Hematopoietic multipotent progenitor cell treated with erythropoietin and hydrocortisone succinate and interleukin-3 and kit ligand, for 17 days (in vitro differentiated cells): ENCODE measurements at regions not wholly inside any gene's neighbourhood (a gene's known extent, or its start where the extent isn't known, plus 50 kb on each side); places are given as distances from the start of the nearest gene placed in this dataset.

Experiments
- DNase-seq: peaks from one replicate; pipeline ENCODE4 v3.0.0-alpha.2; 2015; ENCODE audit warnings: low spot score

- no peak for DNase-seq
Observed at GRCh38 chr5:93320920-93321445, 260.0 kb downstream of the NR2F1-AS1 start.

GRCh38 chr5:93313672-93314071, 267.3 kb downstream of the NR2F1-AS1 start:
- DNase-seq = no peak

- DNase-seq = no peak
Observed at GRCh38 chr5:93311881-93312280, 269.1 kb downstream of the NR2F1-AS1 start.

- DNase-seq = no peak
Observed at GRCh38 chr5:93307557-93307956, 273.5 kb downstream of the NR2F1-AS1 start.

DNA sequence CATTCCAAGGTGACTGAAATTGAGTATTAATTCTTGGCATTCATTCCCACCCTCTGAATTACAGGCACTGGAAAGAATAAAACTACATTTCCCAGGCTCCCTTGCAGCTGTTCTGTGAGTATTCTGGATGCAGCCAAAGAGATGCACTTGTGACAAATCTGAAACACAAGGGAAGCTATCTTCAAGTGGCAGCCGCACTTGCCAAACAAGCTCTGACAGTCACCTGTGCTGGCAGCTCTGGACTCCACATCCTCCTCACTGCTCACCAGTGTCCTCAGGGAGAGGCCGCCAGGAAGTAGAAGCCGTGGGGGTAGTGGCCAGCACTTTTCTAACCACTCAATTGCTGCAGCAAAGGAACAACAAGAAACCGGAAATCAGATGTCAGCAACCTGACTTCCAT, 275.0 kb downstream of the NR2F1-AS1 start:
- no peak for DNase-seq

GRCh38 chr5:93304456-93305250, 276.4 kb downstream of the NR2F1-AS1 start:
- DNase-seq = no peak

- DNase-seq = no peak
Observed at GRCh38 chr5:93303291-93303691, 277.7 kb downstream of the NR2F1-AS1 start.

GRCh38 chr5:93302711-93303110, 278.3 kb downstream of the NR2F1-AS1 start:
- no peak for DNase-seq

DNA sequence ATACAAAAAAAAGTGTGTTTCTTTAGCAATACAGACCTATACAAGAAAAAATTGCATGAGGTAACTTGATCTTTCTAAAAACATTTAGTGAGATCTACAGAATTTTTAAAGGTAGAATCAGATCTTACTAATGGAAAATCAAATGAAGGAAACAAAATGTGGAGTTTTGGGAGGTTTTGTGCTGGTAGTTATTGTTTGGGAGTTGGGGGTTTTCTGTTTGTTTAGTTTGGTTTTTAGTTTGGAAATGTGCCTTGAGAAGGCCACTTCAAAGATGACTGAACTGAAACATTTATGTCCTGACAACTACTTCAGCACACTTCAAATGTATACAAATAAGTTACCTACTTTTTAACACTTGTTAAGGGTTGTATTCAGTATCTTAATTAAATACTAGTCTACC, 280.1 kb downstream of the NR2F1-AS1 start:
- DNase-seq = no peak

GRCh38 chr5:93300309-93300923, 280.6 kb downstream of the NR2F1-AS1 start:
- no peak for DNase-seq

DNA sequence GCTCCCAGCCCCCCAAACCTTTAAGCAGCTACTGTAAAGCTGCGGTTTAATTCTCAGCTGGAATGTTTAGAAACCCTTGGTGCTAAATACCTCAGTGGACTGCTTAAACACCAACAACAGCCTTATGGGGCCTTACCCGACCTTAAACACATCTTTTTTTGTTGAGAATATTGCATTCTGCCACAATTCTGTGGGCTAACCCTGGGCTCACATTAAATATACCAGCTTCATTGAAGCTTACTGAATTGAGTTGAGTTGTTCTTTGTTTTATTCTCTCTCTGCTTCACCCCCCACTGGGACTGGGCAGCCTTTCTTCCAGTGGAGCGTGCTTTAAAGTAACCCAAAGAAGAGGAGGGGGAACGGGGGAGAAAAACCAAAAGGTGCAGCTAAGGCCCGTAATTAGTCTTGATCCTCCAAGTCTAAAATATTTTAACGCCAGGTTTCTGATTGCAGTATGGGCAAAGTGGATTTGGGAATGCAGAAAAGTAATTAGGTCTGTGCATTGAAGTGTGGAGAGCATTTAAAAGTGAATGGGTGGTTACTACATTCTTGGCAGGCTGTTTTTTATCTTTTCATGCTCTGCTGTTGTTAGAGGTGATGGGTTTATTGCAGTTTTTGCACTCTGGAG, 281.2 kb downstream of the NR2F1-AS1 start:
- DNase-seq = no peak

DNA sequence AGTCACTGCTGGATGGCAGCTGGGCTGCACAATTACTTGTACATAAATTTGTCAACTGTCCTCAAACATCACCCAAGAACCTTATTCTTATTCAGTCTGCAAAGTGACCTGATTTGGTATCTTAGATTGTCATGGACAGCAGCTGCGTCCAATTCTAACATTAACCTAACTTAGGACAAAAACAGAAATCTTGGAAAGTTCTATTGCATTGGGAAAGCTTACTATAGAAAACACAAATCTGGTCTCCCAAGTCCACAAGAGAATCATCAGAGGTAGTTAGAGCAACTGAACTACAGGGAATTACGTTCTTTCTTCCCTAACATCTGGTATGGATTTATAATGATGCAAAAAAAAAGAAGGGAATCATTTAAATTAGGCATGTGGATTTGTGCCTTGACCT, 283.9 kb downstream of the NR2F1-AS1 start:
- DNase-seq = no peak

DNA sequence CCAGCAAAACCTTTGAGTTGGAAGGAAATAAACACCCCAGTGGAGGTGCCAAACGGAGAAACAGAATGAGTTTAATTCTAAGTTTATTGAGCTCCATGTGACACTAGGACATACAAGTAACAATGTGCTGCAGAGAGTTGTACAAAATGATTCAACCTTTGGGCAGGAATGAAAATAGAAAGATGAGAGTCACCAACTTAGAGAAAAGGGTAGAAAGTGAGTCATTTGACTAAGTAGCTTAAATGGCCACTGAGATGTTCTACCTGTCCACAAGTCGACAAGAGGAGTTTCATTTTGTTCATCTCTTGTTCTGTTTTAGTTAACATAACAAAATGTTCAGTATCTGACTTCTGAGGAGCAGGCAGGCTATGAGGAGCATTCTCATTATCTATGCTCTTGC, 284.7 kb downstream of the NR2F1-AS1 start:
- no peak for DNase-seq

GRCh38 chr5:93294996-93295395, 286.0 kb downstream of the NR2F1-AS1 start:
- no peak for DNase-seq

DNA sequence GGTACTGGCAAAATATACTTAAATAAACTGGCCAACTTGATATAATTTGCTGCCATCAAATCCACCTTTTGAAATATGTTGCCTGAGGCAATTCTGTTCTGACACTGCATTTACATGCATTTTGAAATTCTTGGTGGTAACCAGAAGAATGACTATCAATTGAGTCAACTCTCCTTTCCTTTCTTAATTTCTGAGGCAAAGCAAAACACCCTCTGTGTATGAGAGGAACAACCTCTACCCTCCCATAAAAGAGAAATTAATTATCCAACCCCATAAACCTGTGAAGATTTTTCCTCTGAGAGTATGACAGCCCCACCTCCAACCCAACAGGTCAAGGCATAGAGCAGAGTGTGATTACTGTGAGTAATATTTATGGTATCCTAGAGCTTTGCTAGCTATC, 286.8 kb downstream of the NR2F1-AS1 start:
- DNase-seq = no peak

DNA sequence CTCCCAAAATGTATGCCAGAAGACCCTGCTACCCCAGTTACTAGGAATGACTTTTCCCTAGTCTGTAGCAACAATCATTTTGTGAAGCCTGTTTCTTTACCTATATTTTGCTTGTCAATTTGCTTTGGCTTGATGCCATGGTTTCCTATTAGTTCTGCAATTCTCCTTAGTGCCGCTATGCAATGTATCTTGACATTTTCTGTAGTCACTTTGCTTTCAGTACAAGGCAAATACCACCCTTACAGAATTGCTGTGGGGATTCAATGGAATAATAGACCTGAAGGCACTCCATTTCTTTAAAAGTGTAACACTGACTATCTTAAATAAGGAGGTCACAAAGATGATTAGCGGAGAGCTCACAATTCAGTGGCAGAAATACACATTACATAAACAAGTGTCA, 291.1 kb downstream of the NR2F1-AS1 start:
- no peak for DNase-seq

DNA sequence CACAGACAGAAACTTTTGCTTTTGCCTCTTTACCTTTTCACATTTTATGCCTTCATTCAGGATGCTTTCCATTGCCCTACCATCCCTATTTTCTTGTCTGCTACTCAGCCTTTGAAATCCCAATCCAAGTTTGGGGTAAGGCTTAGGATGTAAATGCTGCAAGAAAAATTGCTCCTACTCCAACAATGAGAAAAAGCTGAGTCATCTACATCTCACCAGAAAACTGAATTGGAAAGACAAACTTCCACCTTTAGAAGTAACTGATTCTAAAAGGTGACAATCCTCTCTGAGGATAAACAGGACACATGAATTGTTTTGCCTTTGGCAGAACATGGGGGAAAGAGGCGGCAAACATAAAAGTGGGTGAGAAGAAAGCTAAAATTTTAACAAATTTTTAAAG, 295.6 kb downstream of the NR2F1-AS1 start:
- no peak for DNase-seq

GRCh38 chr5:93281980-93282772, 298.8 kb downstream of the NR2F1-AS1 start:
- no peak for DNase-seq

DNA sequence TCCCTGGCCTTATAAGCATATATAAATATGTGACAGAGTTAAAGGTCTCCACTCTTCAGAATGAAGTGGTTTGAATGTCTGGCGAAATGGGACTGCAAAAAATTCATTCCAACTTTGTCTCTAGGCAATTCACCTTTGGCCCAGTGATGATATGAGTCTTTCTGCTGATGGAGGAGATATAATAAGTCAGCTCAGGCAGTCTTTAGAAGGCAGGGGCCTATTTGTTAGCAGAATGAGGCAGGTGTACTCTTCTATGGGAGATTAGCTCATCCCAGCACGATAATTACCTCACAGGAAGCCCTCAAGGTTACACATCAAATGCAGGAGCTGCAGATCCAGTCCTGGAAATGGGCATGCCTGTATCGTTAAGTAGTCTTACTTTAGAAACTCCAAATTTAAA, 300.5 kb downstream of the NR2F1-AS1 start:
- DNase-seq = no peak

DNA sequence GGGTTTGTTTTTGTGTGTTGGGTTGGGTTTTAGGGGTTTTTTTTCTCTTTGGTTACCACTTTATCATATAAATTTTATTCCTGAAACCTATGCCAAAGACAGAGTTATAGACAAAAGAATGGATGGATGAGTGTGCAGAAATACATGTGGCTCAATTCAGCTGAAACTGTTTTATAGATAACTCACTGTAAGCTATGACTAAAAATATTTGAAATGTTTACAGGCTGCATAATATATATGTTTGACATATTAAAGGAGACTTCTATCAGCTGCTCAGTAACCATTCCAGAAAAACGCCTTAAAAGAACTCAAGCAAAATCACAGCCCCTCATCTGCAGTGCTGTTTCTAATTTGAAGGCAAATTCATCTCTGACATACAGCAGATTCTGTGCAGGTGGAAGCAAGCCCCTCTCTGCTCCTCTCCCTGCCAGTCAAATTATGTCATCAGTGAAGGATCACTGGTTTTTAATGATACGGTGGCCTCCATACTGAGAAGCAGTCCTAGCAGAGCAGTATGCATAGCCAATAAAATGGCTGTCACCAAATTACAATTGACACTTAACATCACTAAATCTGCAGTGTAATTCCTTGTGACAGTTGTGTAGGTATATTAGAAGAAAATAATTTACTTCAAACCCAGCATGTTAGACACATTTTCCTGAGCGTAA, 301.6 kb downstream of the NR2F1-AS1 start:
- no peak for DNase-seq

DNA sequence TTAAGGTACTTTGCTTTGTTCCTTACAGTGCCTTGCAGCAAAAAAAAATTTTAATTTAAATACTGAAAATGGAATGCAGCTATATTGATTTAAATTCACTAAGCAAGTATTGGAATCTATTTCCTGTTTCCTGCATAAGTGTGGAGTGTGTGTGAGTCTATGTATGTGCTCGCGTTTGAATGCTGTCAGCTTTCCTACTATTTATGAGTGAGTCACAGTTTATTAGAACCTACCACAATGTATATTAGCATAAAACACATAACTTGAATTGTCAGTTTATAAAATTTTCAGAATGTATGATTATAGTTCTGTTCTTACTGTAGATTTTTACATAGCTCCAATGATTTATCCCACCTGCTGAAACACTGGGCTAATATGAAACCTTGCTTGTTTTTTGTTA, 302.1 kb downstream of the NR2F1-AS1 start:
- no peak for DNase-seq

- no peak for DNase-seq
Observed at GRCh38 chr5:93277051-93277450, 304.0 kb downstream of the NR2F1-AS1 start.
